Calu3 (cell line): ENCODE measurements at regions not wholly inside any gene's neighbourhood (a gene's known extent, or its start where the extent isn't known, plus 50 kb on each side); places are given as distances from the start of the nearest gene placed in this dataset.

Experiments
- BruUV-seq: library from RNA; stranded (reverse); fragments of 400-500 nt; replicated peaks from 2 replicates; lab custom pipeline; 2021; lab: Mats Ljungman, UMichigan
- CTCF ChIA-PET: fragments of 300-600 bp; sonication (Branson Sonifier 250); formaldehyde crosslinking; loops from one replicate; lab custom pipeline; 2022; ENCODE audit warnings: antibody characterized with exemption; lab: Charles Lee
- DNase-seq: peaks from one replicate; pipeline ENCODE4 v3.0.0; 2022
- H3K27ac Mint-ChIP-seq: one replicate; pipeline ENCODE4 v1.8.0; 2022; ENCODE audit warnings: mixed read lengths; ENCODE audit not compliant: unreplicated experiment
- H3K27me3 Mint-ChIP-seq: one replicate; pipeline ENCODE4 v1.8.0; 2022; ENCODE audit warnings: mixed read lengths; ENCODE audit not compliant: unreplicated experiment
- H3K36me3 Mint-ChIP-seq: one replicate; pipeline ENCODE4 v1.8.0; 2022; ENCODE audit warnings: mild to moderate bottlenecking, moderate library complexity, mixed read lengths; ENCODE audit not compliant: insufficient read depth, unreplicated experiment
- H3K4me1 Mint-ChIP-seq: one replicate; pipeline ENCODE4 v1.8.0; 2022; ENCODE audit warnings: mild to moderate bottlenecking, low read depth, mixed read lengths; ENCODE audit not compliant: unreplicated experiment
- H3K4me3 Mint-ChIP-seq: one replicate; pipeline ENCODE4 v1.8.0; 2022; ENCODE audit warnings: mild to moderate bottlenecking, low read depth, moderate library complexity, mixed read lengths; ENCODE audit not compliant: unreplicated experiment
- H3K9me3 Mint-ChIP-seq: one replicate; pipeline ENCODE4 v1.8.0; 2022; ENCODE audit warnings: low read depth, mixed read lengths; ENCODE audit not compliant: unreplicated experiment
- CTCF ChIP-seq: fragments of 200-600 bp; IDR thresholded peaks from one replicate; pipeline ENCODE4 v1.8.0; 2022; ENCODE audit warnings: antibody characterized with exemption; ENCODE audit not compliant: unreplicated experiment
- intact Hi-C: fragments of 100-400 bp; cut with micrococcal nuclease; formaldehyde crosslinking; loops from one replicate; pipeline ENCODE4 v1.10.0; 2022; ENCODE audit not compliant: unreplicated experiment

- BruUV-seq: no TSS peak
- H3K4me3 Mint-ChIP-seq: no peak overlapping the region
- TF ChIP-seq CTCF: no peak
- no peak for DNase-seq
- H3K4me1 Mint-ChIP-seq: no peaks in the 10 kb centered on the region
- no peak overlapping the region for H3K27ac Mint-ChIP-seq
- H3K9me3 Mint-ChIP-seq: no peaks in the 10 kb centered on the region
- H3K27me3 Mint-ChIP-seq: no peaks in the 10 kb centered on the region
- CTCF ChIA-PET: no interaction called here
- intact Hi-C loops: no loop called here
- no peaks in the 10 kb centered on the region for H3K36me3 Mint-ChIP-seq
Measured at GRCh38 chr4:14265651-14266050, 638.1 kb upstream of the BOD1L1 start.

- no peaks in the 10 kb centered on the region for H3K9me3 Mint-ChIP-seq
- intact Hi-C loops: no loop called here
- H3K4me1 Mint-ChIP-seq: no peaks in the 10 kb centered on the region
- no peaks in the 10 kb centered on the region for H3K27me3 Mint-ChIP-seq
- no TSS peak for BruUV-seq
- no peak overlapping the region for H3K27ac Mint-ChIP-seq
- TF ChIP-seq CTCF: no peak
- H3K4me3 Mint-ChIP-seq: no peak overlapping the region
- no peaks in the 10 kb centered on the region for H3K36me3 Mint-ChIP-seq
- CTCF ChIA-PET: no interaction called here
- no peak for DNase-seq
Measured at GRCh38 chr4:14267373-14268060, 640.0 kb upstream of the BOD1L1 start.

- TF ChIP-seq CTCF: no peak
- no peak for DNase-seq
- no peak overlapping the region for H3K4me3 Mint-ChIP-seq
- CTCF ChIA-PET: no interaction called here
- no peaks in the 10 kb centered on the region for H3K36me3 Mint-ChIP-seq
- H3K9me3 Mint-ChIP-seq: no peaks in the 10 kb centered on the region
- H3K27me3 Mint-ChIP-seq: no peaks in the 10 kb centered on the region
- BruUV-seq: no TSS peak
- intact Hi-C loops: no loop called here
- no peaks in the 10 kb centered on the region for H3K4me1 Mint-ChIP-seq
- H3K27ac Mint-ChIP-seq: no peak overlapping the region
Measured at GRCh38 chr4:14269824-14270223, 642.3 kb upstream of the BOD1L1 start.

- no peak for DNase-seq
- Mint-ChIP-seq H3K27me3 (no peaks in the 10 kb centered on the region), H3K4me3 (no peak overlapping the region), H3K4me1 (no peaks in the 10 kb centered on the region), H3K27ac (no peak overlapping the region), H3K36me3 (no peaks in the 10 kb centered on the region), H3K9me3 (peaks cover 4% of the 10 kb centered on the region)
- intact Hi-C loops: no loop called here
- CTCF ChIA-PET: no interaction called here
- no peak for TF ChIP-seq CTCF
- BruUV-seq: no TSS peak
Measured at GRCh38 chr4:14272206-14272605, 644.7 kb upstream of the BOD1L1 start.
